K562 (cell line): ENCODE measurements at regions not wholly inside any gene's neighbourhood (a gene's known extent, or its start where the extent isn't known, plus 50 kb on each side); places are given as distances from the start of the nearest gene placed in this dataset.

Experiments used
- ADNP ChIP-seq: fragments of 200-800 bp; sonication (Bioruptor generic); IDR thresholded peaks from 2 replicates; pipeline ENCODE4 v1.6.1; 2016; ENCODE audit warnings: missing genetic modification characterization, missing compliant biosample characterization
- CBX1 ChIP-seq: sonication (generic); IDR thresholded peaks from 2 replicates; pipeline ENCODE4 v1.6.1; 2016; ENCODE audit warnings: antibody characterized with exemption, low read depth, mild to moderate bottlenecking
- CTBP1 ChIP-seq: fragments of 450-650 bp; IDR thresholded peaks from 2 replicates; pipeline ENCODE4 v1.6.1; 2016; ENCODE audit warnings: borderline replicate concordance
- CTCF ChIP-seq, 3 experiments: IDR thresholded peaks in 2 of 3; conservative IDR thresholded peaks in 1 of 3; 2 replicates each; pipeline ENCODE4 v1.5.1; 2011 to 2012; ENCODE audit warnings: low read length in 3 of 3, mild to moderate bottlenecking in 3 of 3, control low read depth in 2 of 3, improper control_type of control experiment in 1 of 3, inconsistent platforms in 1 of 3, low read depth in 1 of 3, mixed read lengths in 1 of 3, moderate library complexity in 1 of 3; ENCODE audit not compliant: insufficient read depth in 2 of 3
- GABPB1 ChIP-seq: sonication (generic); formaldehyde crosslinking; IDR thresholded peaks from 2 replicates; pipeline ENCODE4 v1.8.0; 2022; ENCODE audit warnings: mild to moderate bottlenecking, missing genetic modification reagents
- GMEB1 ChIP-seq: fragments of 250-450 bp; sonication (Bioruptor Pico); IDR thresholded peaks from 2 replicates; pipeline ENCODE4 v1.4.0; 2020; ENCODE audit warnings: mild to moderate bottlenecking
- HDGF ChIP-seq: fragments of 450-650 bp; IDR thresholded peaks from 2 replicates; pipeline ENCODE4 v1.6.1; 2016
- NRF1 ChIP-seq, 2 experiments: fragments of 450-650 bp; IDR thresholded peaks in 1 of 2; conservative IDR thresholded peaks in 1 of 2; 2 replicates each; pipeline ENCODE4 v1.6.1; 2014; ENCODE audit warnings: mild to moderate bottlenecking in 2 of 2
- RAD51 ChIP-seq: fragments of 450-650 bp; IDR thresholded peaks from 2 replicates; pipeline ENCODE4 v1.7.1; 2016; ENCODE audit warnings: low read depth, mild to moderate bottlenecking, borderline replicate concordance
- REST ChIP-seq, 2 experiments: fragments of 450-650 bp; formaldehyde crosslinking in 1 of 2; IDR thresholded peaks; 2 replicates each; pipeline versions ENCODE4 v1.4.0 to v1.6.1; 2014 to 2020; ENCODE audit warnings: mild to moderate bottlenecking in 2 of 2, borderline replicate concordance in 1 of 2, low read depth in 1 of 2
- SPI1 ChIP-seq: IDR thresholded peaks from 2 replicates; pipeline ENCODE4 v1.6.1; 2011; ENCODE audit warnings: low read depth, low read length, control low read depth, borderline replicate concordance

- TF ChIP-seq CBX1, result no peak
- no peak for TF ChIP-seq CTCF (IDR thresholded peaks at IDR 0.05 in 2 of 3, conservative IDR thresholded peaks at IDR 0.05 in 1 of 3; ENCODE audit: insufficient read depth in 2 of 3, low read depth in 1 of 3, low read length in 3 of 3)
- TF ChIP-seq RAD51, result no peak
- TF ChIP-seq GABPB1 (CRISPR knock-in tag), result no peak
- no peak for TF ChIP-seq CTBP1
- no peak for TF ChIP-seq ADNP (tag)
- no peak for TF ChIP-seq SPI1
- no peak for TF ChIP-seq NRF1 (conservative IDR thresholded peaks at IDR 0.05 in 1 of 2, IDR thresholded peaks at IDR 0.05 in 1 of 2)
- TF ChIP-seq GMEB1, result no peak
- TF ChIP-seq HDGF, result no peak
- TF ChIP-seq REST (IDR thresholded peaks at IDR 0.05; ENCODE audit: borderline replicate concordance), result no peak
- TF ChIP-seq REST (CRISPR knock-in tag; IDR thresholded peaks at IDR 0.05; ENCODE audit: low read depth), result no peak
Measured at GRCh38 chr14:48384821-48385220, 709.4 kb upstream of the MDGA2 start.
